ENCODE measurements at regions not wholly inside any gene's neighbourhood (a gene's known extent, or its start where the extent isn't known, plus 50 kb on each side); places are given as distances from the start of the nearest gene placed in this dataset.

DNA sequence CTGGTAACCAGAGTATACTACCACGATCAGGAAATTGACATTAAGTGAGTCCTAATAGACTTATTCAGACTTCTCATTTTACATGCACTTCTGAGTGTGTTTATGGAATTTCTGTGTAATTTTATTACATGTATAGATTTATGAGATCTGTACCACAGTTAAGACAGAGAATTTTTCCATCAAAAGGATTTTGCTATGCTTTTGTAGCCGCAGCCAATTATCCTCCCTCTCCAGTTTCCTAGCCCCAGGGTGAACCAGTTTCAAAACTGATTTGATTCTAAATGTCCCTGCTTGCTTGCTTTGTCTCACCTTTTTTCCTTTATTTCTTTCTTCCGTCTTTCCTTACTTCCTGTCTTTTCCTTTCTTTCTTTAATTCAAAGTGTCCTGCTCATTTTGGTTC, 661.2 kb upstream of the BCHE start:
- Histone ChIP-seq H4K20me1 (ENCODE audit: control insufficient read depth, extremely low read depth, insufficient read depth, low read length) (no peaks in the 10 kb centered on the region), H3K9ac (ENCODE audit: control insufficient read depth, extremely low read depth, insufficient read depth, low read length) (no peak overlapping the region), H3K4me1 (ENCODE audit: control insufficient read depth, extremely low read depth, insufficient read depth, low read length) (no peaks in the 10 kb centered on the region), H3K9me3 (ENCODE audit: control insufficient read depth, low read depth, low read length) (no peaks in the 10 kb centered on the region), H3K27ac (ENCODE audit: control insufficient read depth, insufficient read depth, low read length) (no peak overlapping the region), H3K79me2 (ENCODE audit: control insufficient read depth, insufficient read depth, low read length) (no peaks in the 10 kb centered on the region), H3K4me2 (ENCODE audit: control insufficient read depth, extremely low read depth, insufficient read depth, low read depth, low read length) (no peak overlapping the region), H3K9me1 (ENCODE audit: control insufficient read depth, extremely low read depth, insufficient read depth, low read length) (no peaks in the 10 kb centered on the region), H2AFZ (ENCODE audit: control insufficient read depth, low read length) (peak overlapping the region; percentile 43), H3K27me3 (ENCODE audit: control insufficient read depth, extremely low read depth, insufficient read depth, low read length) (no peaks in the 10 kb centered on the region), H3K4me3 (ENCODE audit: control insufficient read depth in 2 of 3, extremely low read depth in 1 of 3, insufficient read depth in 2 of 3, low read depth in 1 of 3, low read length in 3 of 3) (no peak overlapping the region), H3K36me3 (ENCODE audit: control insufficient read depth in 2 of 2, extremely low read depth in 1 of 2, insufficient read depth in 2 of 2, low read length in 2 of 2) (no peaks in the 10 kb centered on the region)
- no peak for DNase-seq (ENCODE audit: low read depth, low spot score)
- no peak for FAIRE-seq
- dilution Hi-C loops (cut with MboI; ENCODE audit: extremely low pct_ligation_motif_present, low sequenced_read_pairs): no loop called here
- TF ChIP-seq EZH2 (IDR thresholded peaks at IDR 0.05; ENCODE audit: low read length): no peak
- TF ChIP-seq, protein P1, sequence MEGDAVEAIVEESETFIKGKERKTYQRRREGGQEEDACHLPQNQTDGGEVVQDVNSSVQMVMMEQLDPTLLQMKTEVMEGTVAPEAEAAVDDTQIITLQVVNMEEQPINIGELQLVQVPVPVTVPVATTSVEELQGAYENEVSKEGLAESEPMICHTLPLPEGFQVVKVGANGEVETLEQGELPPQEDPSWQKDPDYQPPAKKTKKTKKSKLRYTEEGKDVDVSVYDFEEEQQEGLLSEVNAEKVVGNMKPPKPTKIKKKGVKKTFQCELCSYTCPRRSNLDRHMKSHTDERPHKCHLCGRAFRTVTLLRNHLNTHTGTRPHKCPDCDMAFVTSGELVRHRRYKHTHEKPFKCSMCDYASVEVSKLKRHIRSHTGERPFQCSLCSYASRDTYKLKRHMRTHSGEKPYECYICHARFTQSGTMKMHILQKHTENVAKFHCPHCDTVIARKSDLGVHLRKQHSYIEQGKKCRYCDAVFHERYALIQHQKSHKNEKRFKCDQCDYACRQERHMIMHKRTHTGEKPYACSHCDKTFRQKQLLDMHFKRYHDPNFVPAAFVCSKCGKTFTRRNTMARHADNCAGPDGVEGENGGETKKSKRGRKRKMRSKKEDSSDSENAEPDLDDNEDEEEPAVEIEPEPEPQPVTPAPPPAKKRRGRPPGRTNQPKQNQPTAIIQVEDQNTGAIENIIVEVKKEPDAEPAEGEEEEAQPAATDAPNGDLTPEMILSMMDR (optimal IDR thresholded peaks at IDR 0.05 in 1 of 3, IDR thresholded peaks at IDR 0.05 in 1 of 3, conservative IDR thresholded peaks at IDR 0.05 in 1 of 3; ENCODE audit: extremely low read depth in 1 of 3, insufficient read depth in 2 of 3, low read length in 3 of 3): no peak

DNA sequence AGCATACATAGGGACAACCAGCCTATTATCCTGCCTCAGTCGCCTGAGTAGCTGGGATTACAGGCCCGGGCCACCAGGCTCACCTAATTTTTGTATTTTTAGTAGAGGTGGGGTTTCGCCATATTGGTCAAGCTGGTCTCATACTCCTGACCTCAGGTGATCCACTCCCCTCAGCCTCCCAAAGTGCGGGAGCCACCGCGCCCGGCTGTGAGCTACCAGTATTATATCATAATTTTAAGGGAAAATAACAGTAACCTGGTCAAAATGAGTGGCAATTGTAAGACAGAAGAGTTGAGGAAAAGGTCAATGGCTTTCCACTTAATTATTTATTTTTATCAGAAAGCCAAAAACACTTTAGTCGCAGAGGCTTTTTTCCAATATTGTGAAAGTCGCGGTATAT, 652.6 kb upstream of the BCHE start:
- Histone ChIP-seq H3K9me1 (ENCODE audit: control insufficient read depth, extremely low read depth, insufficient read depth, low read length) (no peaks in the 10 kb centered on the region), H3K36me3 (ENCODE audit: control insufficient read depth in 2 of 2, extremely low read depth in 1 of 2, insufficient read depth in 2 of 2, low read length in 2 of 2) (no peaks in the 10 kb centered on the region), H3K27ac (ENCODE audit: control insufficient read depth, insufficient read depth, low read length) (no peak overlapping the region), H3K4me2 (ENCODE audit: control insufficient read depth, extremely low read depth, insufficient read depth, low read depth, low read length) (no peak overlapping the region), H3K4me3 (ENCODE audit: control insufficient read depth in 2 of 3, extremely low read depth in 1 of 3, insufficient read depth in 2 of 3, low read depth in 1 of 3, low read length in 3 of 3) (no peak overlapping the region), H3K9ac (ENCODE audit: control insufficient read depth, extremely low read depth, insufficient read depth, low read length) (no peak overlapping the region), H3K4me1 (ENCODE audit: control insufficient read depth, extremely low read depth, insufficient read depth, low read length) (no peaks in the 10 kb centered on the region), H3K79me2 (ENCODE audit: control insufficient read depth, insufficient read depth, low read length) (no peaks in the 10 kb centered on the region), H2AFZ (ENCODE audit: control insufficient read depth, low read length) (no peak overlapping the region), H4K20me1 (ENCODE audit: control insufficient read depth, extremely low read depth, insufficient read depth, low read length) (no peaks in the 10 kb centered on the region), H3K27me3 (ENCODE audit: control insufficient read depth, extremely low read depth, insufficient read depth, low read length) (no peaks in the 10 kb centered on the region), H3K9me3 (ENCODE audit: control insufficient read depth, low read depth, low read length) (no peaks in the 10 kb centered on the region)
- DNase-seq (ENCODE audit: low read depth, low spot score): no peak
- TF ChIP-seq, protein P1 (optimal IDR thresholded peaks at IDR 0.05 in 1 of 3, IDR thresholded peaks at IDR 0.05 in 1 of 3, conservative IDR thresholded peaks at IDR 0.05 in 1 of 3; ENCODE audit: extremely low read depth in 1 of 3, insufficient read depth in 2 of 3, low read length in 3 of 3): no peak
- no peak for TF ChIP-seq EZH2 (IDR thresholded peaks at IDR 0.05; ENCODE audit: low read length)
- FAIRE-seq: no peak
- dilution Hi-C loops (cut with MboI; ENCODE audit: extremely low pct_ligation_motif_present, low sequenced_read_pairs): no loop called here

Data from keratinocyte (primary cell).